H9 (cell line): ENCODE measurements at regions not wholly inside any gene's neighbourhood (a gene's known extent, or its start where the extent isn't known, plus 50 kb on each side); places are given as distances from the start of the nearest gene placed in this dataset.

Source experiments
- DNase-seq: peaks from one replicate; pipeline ENCODE4 v3.0.0-alpha.2; 2017
- H2AFZ ChIP-seq: one replicate; pipeline ENCODE4 v1.6.1; 2013; ENCODE audit warnings: mild to moderate bottlenecking, low read length, control low read depth, moderate library complexity
- H2AK5ac ChIP-seq: 2 replicates; pipeline ENCODE4 v1.6.1; 2013; ENCODE audit warnings: low read length, control low read depth, mixed read lengths; ENCODE audit not compliant: insufficient read length
- H2BK120ac ChIP-seq: one replicate; pipeline ENCODE4 v1.6.1; 2013; ENCODE audit warnings: low read depth, mild to moderate bottlenecking, low read length, control low read depth, inconsistent platforms; ENCODE audit not compliant: poor library complexity, severe bottlenecking
- H2BK12ac ChIP-seq: 2 replicates; pipeline ENCODE4 v1.6.1; 2013; ENCODE audit warnings: low read length, control low read depth, mixed read lengths, low read depth; ENCODE audit not compliant: insufficient read length
- H2BK15ac ChIP-seq: 2 replicates; pipeline ENCODE4 v1.6.1; 2013; ENCODE audit warnings: low read depth, low read length, control low read depth
- H2BK20ac ChIP-seq: one replicate; pipeline ENCODE4 v1.6.1; 2013; ENCODE audit warnings: low read depth, mild to moderate bottlenecking, low read length, control low read depth, inconsistent platforms; ENCODE audit not compliant: poor library complexity, severe bottlenecking
- H2BK5ac ChIP-seq: 2 replicates; pipeline ENCODE4 v1.6.1; 2013; ENCODE audit warnings: low read length, control low read depth, mixed read lengths; ENCODE audit not compliant: insufficient read length
- H3K14ac ChIP-seq: 2 replicates; pipeline ENCODE4 v1.6.1; 2013; ENCODE audit warnings: low read length, control low read depth; ENCODE audit not compliant: insufficient read depth
- H3K18ac ChIP-seq: 2 replicates; pipeline ENCODE4 v1.6.1; 2013; ENCODE audit warnings: low read depth, mild to moderate bottlenecking, mixed read lengths, low read length, control low read depth; ENCODE audit not compliant: insufficient read length
- H3K23ac ChIP-seq: 2 replicates; pipeline ENCODE4 v1.6.1; 2013; ENCODE audit warnings: low read length, control low read depth, mixed read lengths, low read depth; ENCODE audit not compliant: insufficient read length
- H3K23me2 ChIP-seq: 2 replicates; pipeline ENCODE4 v1.6.1; 2013; ENCODE audit warnings: low read depth, mild to moderate bottlenecking, mixed read lengths, low read length, control low read depth; ENCODE audit not compliant: insufficient read length, poor library complexity, severe bottlenecking
- H3K27ac ChIP-seq: 2 replicates; pipeline ENCODE4 v1.5.1; 2013; ENCODE audit warnings: low read length, control low read depth, mixed read lengths, low read depth; ENCODE audit not compliant: insufficient read length
- H3K27me3 ChIP-seq: 2 replicates; pipeline ENCODE4 v1.6.1; 2013; ENCODE audit warnings: low read length, control low read depth, inconsistent platforms; ENCODE audit not compliant: insufficient read depth
- H3K4ac ChIP-seq: 2 replicates; pipeline ENCODE4 v1.6.1; 2013; ENCODE audit warnings: low read depth, mild to moderate bottlenecking, control low read depth, inconsistent platforms, low read length, moderate library complexity
- H3K4me1 ChIP-seq: 2 replicates; pipeline ENCODE4 v1.6.1; 2013; ENCODE audit warnings: low read length, control low read depth, inconsistent platforms; ENCODE audit not compliant: insufficient read depth
- H3K4me2 ChIP-seq: 2 replicates; pipeline ENCODE4 v1.6.1; 2013; ENCODE audit warnings: low read length, control low read depth, mixed read lengths; ENCODE audit not compliant: insufficient read length, insufficient read depth
- H3K56ac ChIP-seq: 2 replicates; pipeline ENCODE4 v1.6.1; 2013; ENCODE audit warnings: low read depth, mild to moderate bottlenecking, mixed read lengths, low read length, control low read depth; ENCODE audit not compliant: insufficient read length
- H3K79me1 ChIP-seq: 2 replicates; pipeline ENCODE4 v1.6.1; 2013; ENCODE audit warnings: low read depth, mild to moderate bottlenecking, moderate library complexity, low read length, control low read depth, inconsistent platforms; ENCODE audit not compliant: insufficient read depth, poor library complexity, severe bottlenecking
- H3K79me2 ChIP-seq: 2 replicates; pipeline ENCODE4 v1.6.1; 2013; ENCODE audit warnings: low read length, control low read depth, inconsistent platforms; ENCODE audit not compliant: insufficient read depth
- H3K9ac ChIP-seq: 2 replicates; pipeline ENCODE4 v1.6.1; 2013; ENCODE audit warnings: low read length, control low read depth, mixed read lengths; ENCODE audit not compliant: insufficient read length; ENCODE audit errors: extremely low read depth
- H3K9me3 ChIP-seq: one replicate; pipeline ENCODE4 v1.6.1; 2013; ENCODE audit warnings: low read depth, low read length, inconsistent platforms; ENCODE audit not compliant: control insufficient read depth
- H3T11ph ChIP-seq: one replicate; pipeline ENCODE4 v1.6.1; 2013; ENCODE audit warnings: mild to moderate bottlenecking, low read length, control low read depth, inconsistent platforms
- H4K20me1 ChIP-seq: one replicate; pipeline ENCODE4 v1.6.1; 2013; ENCODE audit not compliant: control insufficient read depth, insufficient read length, insufficient read depth
- H4K5ac ChIP-seq: 2 replicates; pipeline ENCODE4 v1.6.1; 2013; ENCODE audit warnings: low read depth, mild to moderate bottlenecking, mixed read lengths, low read length, control low read depth; ENCODE audit not compliant: insufficient read length
- H4K8ac ChIP-seq: replicated peaks from 2 replicates; pipeline ENCODE4 v1.6.1; 2013; ENCODE audit warnings: low read length, control low read depth, mixed read lengths, low read depth; ENCODE audit not compliant: insufficient read length
- H4K91ac ChIP-seq: 2 replicates; pipeline ENCODE4 v1.6.1; 2013; ENCODE audit warnings: low read depth, mild to moderate bottlenecking, moderate library complexity, mixed read lengths, low read length, control low read depth; ENCODE audit not compliant: insufficient read length
- H3K27ac Mint-ChIP-seq, 3 experiments: 2 replicates in 2 of 3; 3 replicates in 1 of 3; pipeline ENCODE4 v1.8.0; 2020 to 2021; ENCODE audit warnings: mixed read lengths in 3 of 3, mild to moderate bottlenecking in 1 of 3, moderate library complexity in 1 of 3
- H3K27me3 Mint-ChIP-seq: 2 replicates; pipeline ENCODE4 v1.8.0; 2021; ENCODE audit warnings: low read depth, mild to moderate bottlenecking, moderate library complexity, mixed read lengths
- H3K36me3 Mint-ChIP-seq, 3 experiments: 2 replicates in 2 of 3; 3 replicates in 1 of 3; pipeline ENCODE4 v1.8.0; 2020 to 2021; ENCODE audit warnings: low read depth in 3 of 3, mixed read lengths in 3 of 3; ENCODE audit not compliant: insufficient read depth in 1 of 3
- H3K4me1 Mint-ChIP-seq, 2 experiments: 2 replicates each; pipeline ENCODE4 v1.8.0; 2020; ENCODE audit warnings: mixed read lengths in 2 of 2
- H3K4me3 Mint-ChIP-seq, 2 experiments: 2 replicates in 1 of 2; 3 replicates in 1 of 2; pipeline ENCODE4 v1.8.0; 2020 to 2021; ENCODE audit warnings: mild to moderate bottlenecking in 2 of 2, mixed read lengths in 2 of 2, moderate library complexity in 1 of 2
- H3K9me3 Mint-ChIP-seq, 2 experiments: 2 replicates in 1 of 2; 3 replicates in 1 of 2; pipeline ENCODE4 v1.8.0; 2020; ENCODE audit warnings: mild to moderate bottlenecking in 2 of 2, mixed read lengths in 2 of 2, moderate library complexity in 1 of 2
- CTCF ChIP-seq: fragments of 200-600 bp; sonication (generic); conservative IDR thresholded peaks from 3 replicates; pipeline ENCODE4 v1.8.0; 2021; ENCODE audit warnings: antibody characterized with exemption, mild to moderate bottlenecking
- WGBS: extraction: QIAGEN DNeasy Blood & Tissue Kit; methylation state at CpG from one replicate; pipeline ENCODE4 v1.1.7; 2013; ENCODE audit warnings: missing lambda C conversion rate, low lambda C conversion rate, mixed read lengths; ENCODE audit not compliant: insufficient read length; ENCODE audit errors: extremely low coverage; 5-methylcytosine and 5-hydroxymethylcytosine counted together

- H3K14ac ChIP-seq = no peak overlapping the region
- no peak overlapping the region for H4K8ac ChIP-seq
- peaks cover 60% of the 10 kb centered on the region for H3K27me3 Mint-ChIP-seq
- H3K27ac Mint-ChIP-seq = no peak overlapping the region; a peak in 2 of 7 replicates
- H3K56ac ChIP-seq = no peak overlapping the region
- H3K9ac ChIP-seq = no peak overlapping the region
- H3K23me2 ChIP-seq = no peaks in the 10 kb centered on the region
- no CpG with 5 or more reads among the region's 4 CpGs for WGBS
- no peak overlapping the region for H3K27ac ChIP-seq
- no peak overlapping the region for H2BK20ac ChIP-seq
- no peak overlapping the region for H3K4ac ChIP-seq
- H4K20me1 ChIP-seq = no peaks in the 10 kb centered on the region
- H2AK5ac ChIP-seq = no peak overlapping the region
- no peak for DNase-seq
- H3K4me1 ChIP-seq = peaks cover 8% of the 10 kb centered on the region; the same call in 1 of the 2 replicates
- no peak overlapping the region for H4K91ac ChIP-seq
- no peak overlapping the region for H3K4me2 ChIP-seq
- H3K4me3 Mint-ChIP-seq = no peak overlapping the region
- H3K79me1 ChIP-seq = no peaks in the 10 kb centered on the region
- H3K79me2 ChIP-seq = no peaks in the 10 kb centered on the region
- no peaks in the 10 kb centered on the region; a peak in 1 of 5 replicates for H3K9me3 Mint-ChIP-seq
- H3K36me3 Mint-ChIP-seq = no peaks in the 10 kb centered on the region
- H3K4me1 Mint-ChIP-seq = peaks cover 21 to 22% of the 10 kb centered on the region in 2 experiments
- no peak overlapping the region for H4K5ac ChIP-seq
- H3T11ph ChIP-seq = no peak overlapping the region
- H3K23ac ChIP-seq = no peak overlapping the region
- no peak overlapping the region for H2BK15ac ChIP-seq
- H2BK120ac ChIP-seq = no peak overlapping the region
- H2BK5ac ChIP-seq = no peak overlapping the region
- H3K9me3 ChIP-seq = no peaks in the 10 kb centered on the region
- no peaks in the 10 kb centered on the region; the same call in 1 of the 2 replicates for H3K27me3 ChIP-seq
- no peak overlapping the region for H2AFZ ChIP-seq
- H3K18ac ChIP-seq = no peak overlapping the region
- no peak for TF ChIP-seq CTCF
- H2BK12ac ChIP-seq = no peak overlapping the region
Measured at GRCh38 chr1:18549906-18550305, 69.2 kb downstream of the KLHDC7A start.
